ENCODE measurements at regions not wholly inside any gene's neighbourhood (a gene's known extent, or its start where the extent isn't known, plus 50 kb on each side); places are given as distances from the start of the nearest gene placed in this dataset.
"Not testable (repeated sequence)": the region's sequence is repeated elsewhere in the genome, so short reads cannot be mapped to it uniquely, and the experiment has no call there.

DNA sequence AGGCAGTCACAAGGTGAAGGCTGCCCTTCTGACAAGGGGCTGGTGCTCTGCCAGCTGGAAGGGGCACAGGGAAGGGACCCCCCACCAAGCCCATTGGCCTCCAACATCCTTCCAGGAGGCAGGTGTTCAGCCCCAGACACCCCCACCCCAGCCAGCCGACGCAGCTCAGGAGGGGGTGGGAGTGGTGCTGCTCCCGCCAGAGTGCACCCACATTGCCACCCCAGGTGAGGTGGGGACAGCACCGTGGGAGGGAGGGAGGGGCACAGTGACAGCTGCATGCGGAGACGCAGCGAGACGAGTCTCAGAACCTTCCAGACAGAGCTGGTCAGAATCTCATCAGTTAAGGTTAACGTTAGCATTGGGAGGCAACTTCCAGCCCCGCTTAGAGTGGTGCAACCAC lies 121.6 kb upstream of the FOXD4L5 start:
- H3K27me3 Mint-ChIP-seq (ENCODE audit: low read depth); H3K27ac Mint-ChIP-seq; H3K36me3 Mint-ChIP-seq (ENCODE audit: low read depth); CTCF ChIA-PET; H3K4me3 Mint-ChIP-seq; DNase-seq; intact Hi-C loops (cut with micrococcal nuclease); H3K4me1 Mint-ChIP-seq (ENCODE audit: low read depth): not testable (repeated sequence)
- H3K9me3 Mint-ChIP-seq, result peaks cover 19% of the 10 kb centered on the region

DNA sequence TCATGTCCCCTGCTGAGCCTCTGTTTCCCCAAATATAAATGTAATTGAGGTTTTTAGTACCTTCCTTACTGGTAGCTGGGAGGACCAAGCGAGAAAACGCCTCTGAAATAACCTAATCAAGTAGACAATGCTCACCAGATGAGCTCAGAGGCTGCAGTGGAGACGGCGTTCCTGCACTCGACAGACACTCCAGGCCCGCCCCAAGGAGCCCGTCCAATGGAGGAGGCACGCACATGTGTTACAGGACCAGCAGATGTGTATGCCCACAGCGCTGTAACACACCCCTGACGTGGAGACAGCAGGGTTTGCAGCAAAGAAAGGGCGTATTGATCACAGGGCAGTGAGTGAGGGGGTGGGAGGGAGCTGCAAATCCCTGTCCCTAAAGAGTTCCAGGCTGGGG lies 120.8 kb upstream of the FOXD4L5 start:
- H3K36me3 Mint-ChIP-seq (ENCODE audit: low read depth); H3K4me1 Mint-ChIP-seq (ENCODE audit: low read depth); CTCF ChIA-PET; DNase-seq; H3K27me3 Mint-ChIP-seq (ENCODE audit: low read depth); H3K4me3 Mint-ChIP-seq; intact Hi-C loops (cut with micrococcal nuclease); H3K27ac Mint-ChIP-seq: not testable (repeated sequence)
- H3K9me3 Mint-ChIP-seq, result peaks cover 19% of the 10 kb centered on the region

DNA sequence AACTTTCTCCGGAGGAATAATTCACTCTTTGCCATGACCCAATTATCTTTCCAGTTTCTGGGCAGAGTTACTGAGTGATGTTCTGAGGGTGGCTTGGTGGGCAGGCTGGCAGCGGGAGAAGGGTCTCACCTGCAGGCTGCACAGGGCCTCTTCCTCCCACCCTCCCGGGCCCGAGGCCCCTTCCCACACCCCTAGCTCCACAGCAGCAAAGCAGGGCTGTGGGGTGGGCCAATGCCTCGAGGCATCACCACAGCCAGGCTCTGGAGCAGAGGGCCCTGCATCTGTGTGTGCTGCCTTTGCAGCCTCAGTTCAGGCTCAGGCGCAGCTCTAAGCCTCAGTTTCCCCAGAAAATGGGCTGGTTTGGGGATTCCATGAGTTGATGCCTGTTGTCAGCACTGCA lies 120.2 kb upstream of the FOXD4L5 start:
- Mint-ChIP-seq H3K27me3 (ENCODE audit: low read depth) (no peaks in the 10 kb centered on the region), H3K27ac (no peak overlapping the region), H3K36me3 (ENCODE audit: low read depth) (peaks cover 3% of the 10 kb centered on the region), H3K4me1 (ENCODE audit: low read depth) (no peaks in the 10 kb centered on the region), H3K9me3 (peaks cover 19% of the 10 kb centered on the region), H3K4me3 (no peak overlapping the region)
- DNase-seq, result no peak
- CTCF ChIA-PET, result no interaction called here
- intact Hi-C loops (cut with micrococcal nuclease), result no loop called here

DNA sequence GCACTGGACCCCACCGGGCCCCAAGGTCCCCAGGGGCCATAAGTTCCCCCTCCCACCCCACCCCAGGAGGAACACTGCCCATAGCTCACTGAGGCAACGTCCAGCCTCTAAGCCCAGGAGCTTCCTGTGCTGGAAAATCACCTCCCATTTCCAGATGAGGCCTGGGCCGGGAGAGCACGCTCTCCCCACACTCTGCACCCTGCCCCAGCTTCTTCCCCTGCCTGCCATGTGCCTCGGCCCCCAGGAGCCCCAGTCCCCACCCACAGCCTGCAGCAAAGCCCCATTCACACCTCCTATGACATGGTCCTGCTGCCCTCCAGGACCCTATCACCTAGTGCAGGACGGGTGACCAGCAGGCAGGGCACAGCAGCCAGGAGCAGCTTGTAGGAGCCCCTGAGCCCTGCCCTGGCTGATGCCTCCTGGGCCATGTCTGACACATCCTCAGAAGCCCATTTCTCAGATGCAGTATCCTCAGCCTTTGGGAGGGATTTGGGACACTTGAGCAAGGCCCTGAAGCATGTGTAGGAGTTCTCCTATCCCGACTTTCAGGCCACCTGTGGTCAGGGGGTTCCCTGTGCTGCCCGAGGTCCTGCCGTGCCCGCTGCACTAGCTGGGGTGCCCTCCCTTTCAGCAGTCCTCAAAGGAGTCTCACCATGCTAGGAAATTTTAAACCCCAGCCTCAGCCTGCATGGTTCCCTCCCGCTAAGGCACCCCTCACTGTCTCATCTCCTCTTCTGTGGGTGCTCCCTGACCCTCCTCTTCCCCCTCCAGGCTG lies 119.4 kb upstream of the FOXD4L5 start:
- Mint-ChIP-seq H3K27ac (no peak overlapping the region), H3K9me3 (peaks cover 19% of the 10 kb centered on the region), H3K27me3 (ENCODE audit: low read depth) (no peaks in the 10 kb centered on the region), H3K4me1 (ENCODE audit: low read depth) (no peaks in the 10 kb centered on the region), H3K4me3 (no peak overlapping the region), H3K36me3 (ENCODE audit: low read depth) (peaks cover 3% of the 10 kb centered on the region)
- intact Hi-C loops (cut with micrococcal nuclease), result no loop called here
- no peak for DNase-seq
- CTCF ChIA-PET, result no interaction called here

DNA sequence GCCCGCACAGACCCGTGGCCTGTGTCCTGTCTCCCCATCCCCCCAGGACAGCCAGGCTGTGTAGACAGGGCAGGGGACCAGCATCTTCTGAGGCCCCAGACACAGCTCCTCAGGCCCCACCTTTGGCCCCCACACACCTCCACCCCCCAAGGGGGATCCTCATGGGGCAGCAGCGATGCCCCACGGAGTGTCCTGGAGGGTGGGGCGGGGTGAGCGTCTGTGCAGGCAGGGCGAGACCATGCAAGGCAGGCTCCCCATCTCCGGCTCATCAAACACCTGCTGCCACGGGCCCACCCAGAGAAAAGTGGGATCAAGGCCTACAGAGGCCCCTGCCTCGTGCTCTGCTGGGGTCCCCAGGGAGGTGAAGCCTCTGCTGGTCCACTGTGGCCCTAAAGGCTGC lies 118.7 kb upstream of the FOXD4L5 start:
- Mint-ChIP-seq H3K27me3 (ENCODE audit: low read depth) (no peaks in the 10 kb centered on the region), H3K27ac (no peak overlapping the region), H3K36me3 (ENCODE audit: low read depth) (peaks cover 3% of the 10 kb centered on the region), H3K9me3 (peaks cover 20% of the 10 kb centered on the region), H3K4me1 (ENCODE audit: low read depth) (no peaks in the 10 kb centered on the region), H3K4me3 (no peak overlapping the region)
- DNase-seq, result no peak
- intact Hi-C loops (cut with micrococcal nuclease), result no loop called here
- CTCF ChIA-PET, result no interaction called here

DNA sequence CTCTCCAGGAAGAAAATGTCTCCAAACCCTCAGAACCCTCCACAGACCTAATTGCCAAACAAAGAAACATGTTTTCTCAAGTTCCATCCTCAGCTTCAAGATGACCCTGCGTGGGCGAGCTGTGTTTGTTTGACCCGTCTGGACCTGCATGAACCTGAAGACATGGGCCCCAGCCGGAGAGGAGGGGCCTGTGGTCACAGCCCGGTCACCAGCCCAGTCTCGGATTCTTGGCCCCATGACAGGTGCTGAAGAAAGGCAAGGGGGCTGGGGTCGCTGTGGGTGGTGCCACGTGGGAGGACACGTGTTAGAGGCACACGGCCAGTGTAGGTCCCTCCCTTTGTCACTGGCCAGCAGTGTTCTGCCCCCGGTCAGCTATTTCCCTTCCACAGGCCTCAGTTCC lies 118.1 kb upstream of the FOXD4L5 start:
- H3K4me3 Mint-ChIP-seq; H3K27ac Mint-ChIP-seq; H3K4me1 Mint-ChIP-seq (ENCODE audit: low read depth); CTCF ChIA-PET; H3K27me3 Mint-ChIP-seq (ENCODE audit: low read depth); DNase-seq; H3K36me3 Mint-ChIP-seq (ENCODE audit: low read depth); intact Hi-C loops (cut with micrococcal nuclease): not testable (repeated sequence)
- peaks cover 18% of the 10 kb centered on the region for H3K9me3 Mint-ChIP-seq

DNA sequence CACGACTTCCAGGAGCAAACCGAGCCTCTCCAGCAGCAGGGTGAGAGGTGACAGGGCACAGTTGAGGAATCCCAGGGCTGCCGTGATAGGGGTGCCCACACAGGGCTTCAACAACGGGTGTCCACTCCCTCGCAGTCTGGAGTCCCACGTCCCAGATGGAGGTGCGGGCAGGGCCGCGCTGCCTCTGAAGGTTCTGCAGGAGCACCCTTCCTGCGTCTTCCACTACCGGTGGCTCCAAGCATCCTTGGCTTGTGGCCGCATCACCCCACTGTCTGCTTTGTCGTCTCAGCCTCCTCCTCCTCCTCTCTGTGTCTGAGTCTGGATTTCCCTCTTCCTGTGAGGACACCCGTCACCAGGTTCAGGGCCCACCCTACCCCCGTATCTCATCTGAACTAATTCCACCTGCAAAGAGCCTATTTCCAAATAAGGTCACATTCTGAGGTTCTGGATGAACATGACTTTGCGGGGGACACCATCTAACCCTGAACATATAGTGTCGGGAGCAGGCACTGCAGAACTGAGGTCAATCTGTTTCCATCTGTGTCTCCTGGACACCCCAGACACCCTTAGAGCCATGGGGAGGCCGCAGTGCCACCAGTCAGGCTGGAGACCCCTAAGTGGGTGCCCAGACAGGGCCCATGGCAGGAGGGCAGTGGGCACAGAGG lies 117.3 kb upstream of the FOXD4L5 start:
- intact Hi-C loops (cut with micrococcal nuclease); H3K27ac Mint-ChIP-seq; H3K36me3 Mint-ChIP-seq (ENCODE audit: low read depth); DNase-seq; H3K4me1 Mint-ChIP-seq (ENCODE audit: low read depth); H3K27me3 Mint-ChIP-seq (ENCODE audit: low read depth); H3K4me3 Mint-ChIP-seq; CTCF ChIA-PET: not testable (repeated sequence)
- peaks cover 15% of the 10 kb centered on the region for H3K9me3 Mint-ChIP-seq

DNA sequence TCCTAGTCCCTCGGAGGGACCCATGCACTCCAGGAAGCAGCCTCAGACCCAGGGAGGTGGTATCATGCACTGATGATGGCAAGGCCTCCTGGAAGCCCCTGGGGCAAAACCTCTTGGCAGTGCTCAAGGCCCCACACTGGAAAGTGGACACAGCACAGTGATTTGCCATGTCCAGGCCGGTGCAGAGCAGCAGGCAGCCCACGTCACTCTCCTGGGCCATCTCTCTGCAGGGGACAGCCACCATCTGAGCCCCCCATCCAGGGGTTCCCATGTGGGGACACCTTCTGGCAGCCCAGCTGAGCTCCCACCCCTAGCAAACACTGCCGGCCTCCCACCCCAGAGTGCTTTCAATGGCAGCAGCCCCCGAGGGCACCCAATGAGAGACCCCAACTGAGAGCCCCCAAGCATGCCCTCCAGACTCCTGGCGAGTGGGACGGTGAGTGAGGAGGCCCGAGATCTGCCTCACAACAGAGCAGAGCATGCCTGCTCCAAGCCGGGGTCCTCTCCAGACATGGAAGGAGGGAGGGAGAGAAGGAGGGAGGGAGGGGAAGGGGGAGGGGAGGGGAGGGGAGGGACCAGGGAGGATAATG lies 116.5 kb upstream of the FOXD4L5 start:
- DNase-seq; H3K36me3 Mint-ChIP-seq (ENCODE audit: low read depth); H3K27ac Mint-ChIP-seq; intact Hi-C loops (cut with micrococcal nuclease); CTCF ChIA-PET; H3K27me3 Mint-ChIP-seq (ENCODE audit: low read depth); H3K4me1 Mint-ChIP-seq (ENCODE audit: low read depth); H3K4me3 Mint-ChIP-seq: not testable (repeated sequence)
- H3K9me3 Mint-ChIP-seq, result peaks cover 18% of the 10 kb centered on the region

DNA sequence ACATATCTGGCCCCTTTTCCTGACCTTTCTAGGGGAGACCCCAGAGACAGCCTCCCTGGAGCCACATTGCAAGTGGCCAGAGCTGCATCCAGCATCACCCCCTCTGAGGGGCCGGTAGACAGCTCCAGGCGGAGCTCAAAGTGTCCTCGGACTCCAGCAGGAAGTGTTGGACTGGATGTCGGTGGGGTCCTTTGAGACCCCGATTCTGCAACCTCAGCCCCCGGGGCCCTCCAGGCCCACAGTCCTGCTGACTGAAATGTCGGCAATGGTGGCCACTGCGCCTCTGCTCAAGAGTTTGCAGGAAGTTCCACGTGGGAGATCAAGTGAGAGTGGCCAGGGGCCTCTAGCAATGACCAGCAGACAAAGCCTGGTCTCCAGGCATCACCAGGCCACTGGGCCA lies 115.9 kb upstream of the FOXD4L5 start:
- no peak overlapping the region for H3K27ac Mint-ChIP-seq
- no peaks in the 10 kb centered on the region for H3K4me1 Mint-ChIP-seq (ENCODE audit: low read depth)
- H3K36me3 Mint-ChIP-seq (ENCODE audit: low read depth), result peaks cover 3% of the 10 kb centered on the region
- H3K9me3 Mint-ChIP-seq, result peaks cover 18% of the 10 kb centered on the region
- H3K4me3 Mint-ChIP-seq, result no peak overlapping the region
- CTCF ChIA-PET, result no interaction called here
- no peak for DNase-seq
- no peaks in the 10 kb centered on the region for H3K27me3 Mint-ChIP-seq (ENCODE audit: low read depth)
- intact Hi-C loops (cut with micrococcal nuclease), result no loop called here

DNA sequence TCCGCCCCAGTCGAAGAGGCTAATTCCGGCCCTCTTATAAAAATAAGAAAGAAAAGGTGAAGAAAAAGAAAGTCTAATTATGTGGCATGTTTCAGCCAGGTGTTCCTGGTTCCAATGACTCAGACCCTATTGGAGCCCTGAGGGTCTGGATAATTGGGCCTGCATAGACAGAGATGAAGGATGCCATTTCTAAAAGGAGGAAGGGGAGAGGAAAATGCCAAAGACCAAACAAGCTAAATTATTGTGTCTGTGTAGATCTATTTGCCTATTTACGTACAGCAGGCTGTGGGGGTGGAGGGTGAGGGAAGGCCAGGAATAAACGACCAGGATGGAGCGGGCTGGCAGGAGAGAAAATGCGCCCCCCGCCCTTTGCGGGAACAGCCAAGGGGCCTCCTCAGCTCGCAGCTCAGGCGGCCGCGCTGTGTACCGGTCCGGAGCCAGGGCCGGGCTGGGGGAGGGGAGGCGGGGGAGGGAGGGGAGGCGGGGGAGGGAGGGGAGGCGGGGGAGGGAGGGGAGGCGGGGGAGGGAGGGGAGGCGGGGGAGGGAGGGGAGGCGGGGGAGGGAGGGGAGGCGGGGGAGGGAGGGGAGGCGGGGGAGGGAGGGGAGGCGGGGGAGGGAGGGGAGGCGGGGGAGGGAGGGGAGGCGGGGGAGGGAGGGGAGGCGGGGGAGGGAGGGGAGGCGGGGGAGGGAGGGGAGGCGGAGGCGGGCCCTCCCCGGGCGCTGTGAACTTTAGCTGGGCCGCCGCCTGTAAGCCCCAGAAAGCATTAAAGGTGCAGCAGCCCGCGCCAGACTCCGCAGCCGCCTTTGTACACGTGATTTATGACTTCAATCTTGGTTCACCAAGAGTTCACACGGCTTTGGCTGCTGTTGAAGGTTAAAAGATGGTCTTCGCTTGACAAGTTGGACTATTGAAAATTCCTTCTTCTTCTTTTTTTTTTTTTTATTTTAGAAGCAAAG lies 113.0 kb upstream of the FOXD4L5 start:
- DNase-seq; CTCF ChIA-PET; H3K4me1 Mint-ChIP-seq (ENCODE audit: low read depth); H3K4me3 Mint-ChIP-seq; H3K27me3 Mint-ChIP-seq (ENCODE audit: low read depth); H3K36me3 Mint-ChIP-seq (ENCODE audit: low read depth); H3K27ac Mint-ChIP-seq; intact Hi-C loops (cut with micrococcal nuclease): not testable (repeated sequence)
- peaks cover 14% of the 10 kb centered on the region for H3K9me3 Mint-ChIP-seq

DNA sequence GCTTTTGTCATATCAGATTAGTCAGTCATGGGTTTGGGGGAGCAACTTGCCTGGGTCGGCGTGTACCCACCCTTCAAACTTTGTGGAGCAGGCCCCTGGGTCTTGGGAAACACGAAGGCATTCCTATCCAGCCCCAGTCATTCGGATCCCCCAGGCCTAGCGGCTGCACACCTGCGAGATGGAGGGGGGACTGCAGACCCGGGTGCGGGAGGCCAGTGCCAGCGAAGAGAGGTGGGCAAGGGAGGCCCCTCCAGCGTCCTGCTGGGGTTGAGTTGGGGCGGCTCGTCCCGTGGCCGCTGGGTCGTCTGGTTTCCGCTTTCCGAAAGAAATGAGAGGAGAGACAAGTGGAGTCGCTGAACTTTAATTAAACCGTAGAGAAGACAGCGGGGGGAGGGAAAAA lies 112.2 kb upstream of the FOXD4L5 start:
- H3K27ac Mint-ChIP-seq; H3K36me3 Mint-ChIP-seq (ENCODE audit: low read depth); H3K4me3 Mint-ChIP-seq; H3K27me3 Mint-ChIP-seq (ENCODE audit: low read depth); CTCF ChIA-PET; H3K4me1 Mint-ChIP-seq (ENCODE audit: low read depth); DNase-seq; intact Hi-C loops (cut with micrococcal nuclease): not testable (repeated sequence)
- peaks cover 11% of the 10 kb centered on the region for H3K9me3 Mint-ChIP-seq

DNA sequence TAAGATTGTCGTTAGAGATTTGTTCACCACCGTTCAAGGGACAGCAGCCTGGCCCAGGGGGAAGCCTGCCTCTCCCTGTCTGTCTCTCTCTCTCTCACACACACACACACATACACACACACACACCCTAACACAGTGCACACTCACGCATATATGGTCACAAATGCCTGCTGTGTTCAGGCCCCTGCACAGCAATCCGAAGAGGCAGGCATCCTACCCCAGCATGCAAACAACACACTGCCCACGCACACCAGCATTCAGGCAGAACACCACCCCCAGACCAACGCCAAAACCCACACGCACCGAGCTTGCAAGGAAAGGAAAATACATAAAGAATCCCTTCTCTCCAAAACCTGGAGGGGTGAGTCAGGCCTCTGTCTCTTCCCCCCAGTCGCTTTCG lies 111.6 kb upstream of the FOXD4L5 start:
- H3K36me3 Mint-ChIP-seq (ENCODE audit: low read depth); H3K27ac Mint-ChIP-seq; H3K4me3 Mint-ChIP-seq; H3K9me3 Mint-ChIP-seq; H3K4me1 Mint-ChIP-seq (ENCODE audit: low read depth); intact Hi-C loops (cut with micrococcal nuclease); H3K27me3 Mint-ChIP-seq (ENCODE audit: low read depth); DNase-seq; CTCF ChIA-PET: not testable (repeated sequence)
